Gastroesophageal sphincter (tissue), 3 donors: ENCODE measurements at regions not wholly inside any gene's neighbourhood (a gene's known extent, or its start where the extent isn't known, plus 50 kb on each side); places are given as distances from the start of the nearest gene placed in this dataset.

Experiments
- POLR2AphosphoS5 ChIP-seq: sonication (generic); formaldehyde crosslinking; IDR thresholded peaks from one replicate; pipeline ENCODE4 v1.6.1; 2017; ENCODE audit warnings: antibody characterized with exemption
- TF ChIP-seq, protein P1 (sequence below), 4 experiments: fragments of 200-600 bp in 2 of 4; fragments of 450-650 bp in 2 of 4; sonication (generic) in 1 of 4; IDR thresholded peaks; one replicate each; pipeline ENCODE4 v1.5.1; 2017 to 2019; ENCODE audit warnings: antibody characterized with exemption in 4 of 4, mild to moderate bottlenecking in 2 of 4, moderate library complexity in 2 of 4

DNA sequence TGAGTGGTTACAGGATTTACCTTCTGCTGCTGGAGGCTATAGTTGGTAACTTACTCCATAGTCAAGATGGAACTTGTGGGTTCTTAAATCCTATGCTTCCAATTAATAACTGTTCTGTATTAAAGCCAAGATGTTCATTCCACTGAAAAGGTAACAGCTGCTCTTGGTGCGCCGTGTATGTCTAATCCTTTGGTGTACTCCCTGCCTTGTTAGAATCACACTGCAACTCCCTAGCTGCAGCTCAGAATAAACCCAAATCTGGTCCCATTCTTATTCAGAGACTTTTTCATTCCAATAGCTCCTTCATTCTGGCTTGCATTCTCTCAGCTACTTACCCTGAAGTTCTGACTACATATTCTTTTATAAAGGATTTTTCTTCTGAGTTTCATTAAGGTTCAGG lies 1355.5 kb downstream of the MAT2B start:
- no peak for TF ChIP-seq POLR2AphosphoS5
- TF ChIP-seq, protein P1, sequence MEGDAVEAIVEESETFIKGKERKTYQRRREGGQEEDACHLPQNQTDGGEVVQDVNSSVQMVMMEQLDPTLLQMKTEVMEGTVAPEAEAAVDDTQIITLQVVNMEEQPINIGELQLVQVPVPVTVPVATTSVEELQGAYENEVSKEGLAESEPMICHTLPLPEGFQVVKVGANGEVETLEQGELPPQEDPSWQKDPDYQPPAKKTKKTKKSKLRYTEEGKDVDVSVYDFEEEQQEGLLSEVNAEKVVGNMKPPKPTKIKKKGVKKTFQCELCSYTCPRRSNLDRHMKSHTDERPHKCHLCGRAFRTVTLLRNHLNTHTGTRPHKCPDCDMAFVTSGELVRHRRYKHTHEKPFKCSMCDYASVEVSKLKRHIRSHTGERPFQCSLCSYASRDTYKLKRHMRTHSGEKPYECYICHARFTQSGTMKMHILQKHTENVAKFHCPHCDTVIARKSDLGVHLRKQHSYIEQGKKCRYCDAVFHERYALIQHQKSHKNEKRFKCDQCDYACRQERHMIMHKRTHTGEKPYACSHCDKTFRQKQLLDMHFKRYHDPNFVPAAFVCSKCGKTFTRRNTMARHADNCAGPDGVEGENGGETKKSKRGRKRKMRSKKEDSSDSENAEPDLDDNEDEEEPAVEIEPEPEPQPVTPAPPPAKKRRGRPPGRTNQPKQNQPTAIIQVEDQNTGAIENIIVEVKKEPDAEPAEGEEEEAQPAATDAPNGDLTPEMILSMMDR (IDR thresholded peaks at IDR 0.05): no peak
